HG02798 (cell line): ENCODE measurements at regions not wholly inside any gene's neighbourhood (a gene's known extent, or its start where the extent isn't known, plus 50 kb on each side); places are given as distances from the start of the nearest gene placed in this dataset.

Experiments used
- ATAC-seq: cut with Tn5 transposase; IDR thresholded peaks from one replicate; pipeline ENCODE4 v1.9.1; 2021; ENCODE audit warnings: mild to moderate bottlenecking; ENCODE audit not compliant: unreplicated experiment, poor library complexity

GRCh38 chr6:105641504-105641903, 238.6 kb upstream of the PREP start:
- no peak for ATAC-seq

DNA sequence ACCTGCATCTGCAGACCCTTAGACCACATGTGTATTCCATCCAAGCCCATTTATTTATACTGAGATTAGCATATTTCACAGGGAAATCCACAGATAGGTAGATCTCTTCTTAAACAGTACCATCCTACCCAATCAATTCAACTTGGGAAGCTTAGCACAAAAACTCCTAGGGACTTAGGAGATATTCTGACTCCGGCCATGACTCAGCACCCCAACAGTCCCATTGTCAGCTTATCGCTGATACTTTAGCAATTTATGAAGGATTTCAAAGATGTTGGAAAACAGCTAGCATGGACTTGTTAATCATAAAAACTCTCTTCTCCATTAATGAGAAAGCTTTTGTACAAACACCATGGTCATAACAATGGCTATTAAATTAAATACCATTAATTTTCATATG, 236.2 kb upstream of the PREP start:
- ATAC-seq = no peak

DNA sequence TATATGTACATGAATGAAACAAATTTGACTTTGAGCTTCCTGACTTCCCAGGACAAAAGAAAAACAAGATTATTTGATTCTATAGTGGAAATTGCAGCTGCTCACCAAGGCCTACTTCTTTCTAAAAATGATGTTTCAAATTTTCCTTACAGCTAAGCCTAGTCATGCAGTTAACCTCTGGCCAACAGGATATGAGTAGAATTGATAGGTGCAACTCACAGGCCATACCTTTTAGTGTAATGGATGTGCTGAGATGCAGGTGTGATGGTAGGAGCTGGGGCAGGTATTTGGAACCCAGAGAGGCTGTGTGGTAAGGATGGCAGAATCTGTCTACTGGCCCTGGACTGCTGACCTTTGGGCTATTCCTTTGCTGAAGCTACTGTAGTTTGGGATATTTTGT, 230.9 kb upstream of the PREP start:
- ATAC-seq = no peak

GRCh38 chr6:105628156-105628860, 225.4 kb upstream of the PREP start:
- no peak for ATAC-seq

- no peak for ATAC-seq
Observed at GRCh38 chr6:105626295-105627158, 223.6 kb upstream of the PREP start.

DNA sequence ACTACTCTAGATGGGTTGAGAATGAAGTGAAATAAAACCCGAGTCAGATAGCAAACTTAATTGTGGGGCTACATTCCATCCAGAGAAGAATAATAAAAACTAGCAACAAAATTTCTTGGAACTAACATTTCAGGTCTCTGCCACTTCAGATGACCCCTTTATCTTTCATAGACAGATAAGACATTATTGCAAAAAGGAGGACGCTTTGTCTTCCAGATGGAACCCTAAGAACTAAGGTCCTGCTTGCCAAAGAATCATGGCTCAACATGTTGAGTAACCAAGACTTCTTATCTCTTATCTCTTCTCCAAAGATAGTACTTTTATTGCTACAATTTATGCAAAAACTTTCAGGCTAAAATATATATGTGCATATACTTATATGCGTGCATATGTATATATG, 221.1 kb upstream of the PREP start:
- ATAC-seq = no peak

DNA sequence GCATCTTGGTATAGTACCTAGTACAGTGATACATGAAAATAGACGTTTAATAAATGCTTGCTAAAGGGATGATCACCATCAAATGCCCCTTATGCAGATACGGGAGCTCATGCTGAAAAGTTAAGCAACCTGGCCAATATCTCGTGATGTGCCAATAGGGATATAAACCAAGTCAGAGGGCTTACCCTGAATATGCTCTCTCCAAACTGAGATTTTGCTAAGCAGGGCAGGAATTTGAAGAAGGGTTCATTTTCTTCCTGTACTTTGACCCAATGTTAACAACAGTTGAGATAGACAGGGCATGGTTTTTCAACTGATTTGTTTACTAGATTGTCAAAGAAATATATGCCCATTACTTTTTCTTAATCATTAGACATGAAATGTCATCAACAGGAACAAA, 219.3 kb upstream of the PREP start:
- no peak for ATAC-seq

- no peak for ATAC-seq
Observed at GRCh38 chr6:105621564-105622175, 218.8 kb upstream of the PREP start.

DNA sequence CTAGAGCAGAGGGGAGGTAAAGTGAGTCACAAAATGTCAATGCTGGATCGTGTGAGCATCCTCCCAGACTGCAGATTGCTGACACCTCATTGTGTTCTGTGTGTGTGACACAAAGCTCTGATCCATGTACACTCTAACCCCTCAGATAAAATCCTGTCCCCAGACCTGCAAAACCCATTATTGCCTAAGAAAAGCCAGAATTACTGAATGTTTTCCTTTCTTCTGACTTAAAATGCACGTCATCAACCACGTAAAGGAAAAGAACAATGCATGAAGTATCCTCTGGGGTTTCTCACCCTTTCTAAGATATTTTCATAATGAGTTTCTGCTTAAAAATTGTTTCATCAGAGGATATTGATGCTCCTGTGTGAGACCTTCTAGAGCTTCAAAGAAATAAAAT, 218.0 kb upstream of the PREP start:
- no peak for ATAC-seq

DNA sequence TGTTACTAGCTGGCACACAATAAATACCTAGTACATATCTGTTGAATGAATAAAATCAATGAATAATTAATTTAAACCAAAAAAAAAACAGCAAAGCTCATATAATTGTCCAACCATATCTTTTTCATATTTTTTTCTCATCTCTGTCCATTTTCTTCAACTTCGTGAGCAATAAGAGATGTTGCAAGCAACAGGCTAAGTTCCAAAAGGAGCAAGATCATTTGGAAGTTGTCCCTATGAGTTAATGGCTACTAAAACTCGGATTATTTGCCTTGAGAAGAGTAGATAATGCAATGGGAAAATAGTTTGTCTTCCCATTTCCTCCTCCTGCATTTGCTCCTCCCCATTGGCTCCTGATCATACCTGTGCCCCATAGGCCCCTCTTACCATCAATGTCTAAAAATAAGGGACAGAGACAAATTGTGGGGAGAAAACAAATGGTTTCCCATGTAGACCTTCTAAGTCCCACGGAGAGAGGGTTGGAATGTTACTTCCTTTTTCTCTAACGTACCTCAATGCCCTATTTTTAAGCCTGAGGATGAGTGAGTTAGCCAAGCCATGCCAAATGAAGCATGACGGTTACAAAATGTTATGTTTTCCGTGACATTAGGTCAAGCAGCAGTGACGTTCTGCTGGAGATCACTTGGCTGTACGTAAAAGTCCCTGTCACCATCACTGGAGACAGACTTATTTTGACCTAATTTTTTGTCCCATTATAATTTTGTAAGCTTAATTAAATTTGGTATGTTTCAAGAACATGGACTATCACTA, 217.3 kb upstream of the PREP start:
- no peak for ATAC-seq

DNA sequence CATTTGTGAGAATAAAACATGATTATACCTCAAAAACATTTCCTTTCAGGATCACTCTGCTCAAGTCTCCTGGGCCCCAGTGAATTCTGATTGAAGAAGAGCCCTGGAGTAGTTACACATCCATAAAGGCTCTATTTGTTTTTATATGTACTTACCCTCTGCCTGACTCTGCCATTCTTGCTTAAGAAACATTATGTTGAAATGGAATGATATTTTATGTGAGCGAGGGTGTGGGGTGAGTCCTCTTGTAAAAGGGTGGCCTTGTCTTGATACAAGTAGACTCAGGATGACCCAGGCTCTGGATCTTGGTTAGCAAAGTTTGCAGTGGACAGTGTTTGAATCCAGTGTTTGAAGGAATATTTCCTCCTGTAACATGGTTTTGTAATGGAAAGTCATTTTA, 215.4 kb upstream of the PREP start:
- ATAC-seq = no peak

DNA sequence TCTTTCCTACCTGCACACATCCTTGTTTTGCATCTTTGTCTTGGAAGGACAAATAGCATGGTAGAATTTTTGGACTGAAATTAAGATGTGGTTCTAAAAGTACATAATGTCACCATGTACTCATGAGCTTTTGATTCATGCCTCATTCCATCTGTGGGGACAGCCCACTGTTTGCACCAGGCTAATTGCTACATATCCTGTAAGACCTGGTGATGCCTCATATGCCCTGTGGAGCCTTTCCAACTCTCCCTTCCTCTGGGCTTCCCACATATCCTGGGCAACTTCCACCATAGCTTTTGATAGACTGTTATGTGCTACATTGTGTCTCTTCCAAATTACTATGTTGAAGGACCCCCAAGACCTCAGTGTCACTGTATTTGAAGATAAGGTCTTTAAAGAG, 213.6 kb upstream of the PREP start:
- ATAC-seq = no peak

GRCh38 chr6:105611606-105612005, 208.7 kb upstream of the PREP start:
- ATAC-seq = no peak

GRCh38 chr6:105609375-105609991, 206.6 kb upstream of the PREP start:
- no peak for ATAC-seq

GRCh38 chr6:105608711-105609374, 206.0 kb upstream of the PREP start:
- ATAC-seq = no peak

- no peak for ATAC-seq
Observed at GRCh38 chr6:105607636-105608621, 205.0 kb upstream of the PREP start.

GRCh38 chr6:105606831-105607463, 204.1 kb upstream of the PREP start:
- ATAC-seq = no peak

- no peak for ATAC-seq
Observed at GRCh38 chr6:105604587-105604884, 201.7 kb upstream of the PREP start.
